GM23338 (cell line): ENCODE measurements at regions not wholly inside any gene's neighbourhood (a gene's known extent, or its start where the extent isn't known, plus 50 kb on each side); places are given as distances from the start of the nearest gene placed in this dataset.

Source experiments
- ATAC-seq: fragments of 200-7000 bp; cut with Tn5 transposase; 3 replicates; pipeline ENCODE4 v1.9.1; 2020
- DNase-seq: peaks from one replicate; pipeline ENCODE4 v3.0.0-alpha.2; 2015; ENCODE audit warnings: low spot score
- H2AFZ ChIP-seq: fragments of 200-600 bp; sonication (generic); 2 replicates; pipeline ENCODE4 v1.8.0; 2016; ENCODE audit warnings: antibody characterized with exemption, mild to moderate bottlenecking, moderate library complexity
- H3F3A ChIP-seq: fragments of 200-600 bp; sonication (generic); replicated peaks from 2 replicates; pipeline ENCODE4 v1.8.0; 2017; ENCODE audit warnings: antibody characterized with exemption, mixed run types, low read depth
- H3K27ac ChIP-seq: fragments of 200-600 bp; sonication (generic); 2 replicates; pipeline ENCODE4 v1.6.1; 2016; ENCODE audit warnings: low read depth
- H3K27me3 ChIP-seq: fragments of 200-600 bp; sonication (generic); 2 replicates; pipeline ENCODE4 v1.8.0; 2016; ENCODE audit warnings: mild to moderate bottlenecking, mixed run types, moderate library complexity; ENCODE audit not compliant: insufficient read depth
- H3K36me3 ChIP-seq: fragments of 200-600 bp; sonication (generic); 2 replicates; pipeline ENCODE4 v1.8.0; 2016; ENCODE audit warnings: mild to moderate bottlenecking; ENCODE audit not compliant: insufficient read depth
- H3K4me1 ChIP-seq: fragments of 200-600 bp; sonication (generic); 2 replicates; pipeline ENCODE4 v1.8.0; 2016; ENCODE audit warnings: mild to moderate bottlenecking, moderate library complexity; ENCODE audit not compliant: insufficient read depth
- H3K4me2 ChIP-seq: fragments of 200-600 bp; sonication (generic); 2 replicates; pipeline ENCODE4 v1.7.1; 2017; ENCODE audit warnings: mixed run types
- H3K4me3 ChIP-seq: fragments of 200-600 bp; sonication (generic); 2 replicates; pipeline ENCODE4 v1.6.1; 2016; ENCODE audit warnings: mixed run types
- H3K79me2 ChIP-seq: fragments of 200-600 bp; sonication (generic); replicated peaks from 2 replicates; pipeline ENCODE4 v1.8.0; 2017; ENCODE audit warnings: mild to moderate bottlenecking; ENCODE audit not compliant: insufficient read depth
- H3K9me2 ChIP-seq: fragments of 200-600 bp; sonication (generic); 2 replicates; pipeline ENCODE4 v1.8.0; 2017; ENCODE audit not compliant: insufficient read depth
- H4K20me1 ChIP-seq: fragments of 200-600 bp; sonication (generic); replicated peaks from 2 replicates; pipeline ENCODE4 v1.8.0; 2017; ENCODE audit warnings: mild to moderate bottlenecking; ENCODE audit not compliant: insufficient read depth
- H3K27ac Mint-ChIP-seq: 2 replicates; pipeline ENCODE4 v1.8.0; 2020; ENCODE audit warnings: inconsistent platforms, mild to moderate bottlenecking, moderate library complexity, mixed read lengths
- H3K27me3 Mint-ChIP-seq: 3 replicates; pipeline ENCODE4 v1.8.0; 2022; ENCODE audit warnings: low read depth, mild to moderate bottlenecking, moderate library complexity, mixed read lengths, inconsistent platforms; ENCODE audit not compliant: insufficient read depth, poor library complexity
- H3K36me3 Mint-ChIP-seq: 3 replicates; pipeline ENCODE4 v1.8.0; 2021; ENCODE audit warnings: low read depth, mild to moderate bottlenecking, inconsistent platforms, moderate library complexity, mixed read lengths
- H3K4me1 Mint-ChIP-seq: 3 replicates; pipeline ENCODE4 v1.8.0; 2020; ENCODE audit warnings: mild to moderate bottlenecking, inconsistent platforms, mixed read lengths
- H3K4me3 Mint-ChIP-seq: 3 replicates; pipeline ENCODE4 v1.8.0; 2021; ENCODE audit warnings: moderate library complexity, mild to moderate bottlenecking, inconsistent platforms, mixed read lengths
- H3K9me3 Mint-ChIP-seq: 3 replicates; pipeline ENCODE4 v1.8.0; 2020; ENCODE audit warnings: moderate library complexity, mild to moderate bottlenecking, inconsistent platforms, mixed read lengths
- CREB1 ChIP-seq: fragments of 250-450 bp; sonication (Bioruptor Pico); IDR thresholded peaks from 2 replicates; pipeline ENCODE4 v1.5.0; 2020; ENCODE audit warnings: low read depth, mild to moderate bottlenecking, moderate library complexity
- EZH2phosphoT487 ChIP-seq: fragments of 200-600 bp; sonication (generic); IDR thresholded peaks from one replicate; pipeline ENCODE4 v1.8.1; 2018; ENCODE audit warnings: antibody characterized with exemption; ENCODE audit not compliant: unreplicated experiment
- JUNB ChIP-seq: IDR thresholded peaks from one replicate; pipeline ENCODE4 v1.6.1; 2016; ENCODE audit warnings: antibody characterized with exemption; ENCODE audit not compliant: unreplicated experiment
- NANOG ChIP-seq: IDR thresholded peaks from 2 replicates; pipeline ENCODE4 v1.6.1; 2016; ENCODE audit warnings: antibody characterized with exemption, borderline replicate concordance
- POLR2AphosphoS5 ChIP-seq: IDR thresholded peaks from 2 replicates; pipeline ENCODE4 v1.6.1; 2016; ENCODE audit warnings: antibody characterized with exemption, low read depth
- STAT1 ChIP-seq: IDR thresholded peaks from one replicate; pipeline ENCODE4 v1.6.1; 2016; ENCODE audit warnings: antibody characterized with exemption; ENCODE audit not compliant: unreplicated experiment
- ZNF114 ChIP-seq: fragments of 250-450 bp; sonication (Bioruptor Pico); IDR thresholded peaks from 2 replicates; pipeline ENCODE4 v1.5.0; 2020; ENCODE audit warnings: mild to moderate bottlenecking, moderate library complexity
- TF ChIP-seq, protein P1 (sequence below): fragments of 250-450 bp; sonication (Bioruptor Pico); IDR thresholded peaks from 2 replicates; pipeline ENCODE4 v1.5.0; 2020; ENCODE audit warnings: mild to moderate bottlenecking, moderate library complexity
- TF ChIP-seq, protein P2 (sequence below): IDR thresholded peaks from 2 replicates; pipeline ENCODE4 v1.6.1; 2016; ENCODE audit warnings: antibody characterized with exemption
- TF ChIP-seq, protein P3 (sequence below): IDR thresholded peaks from one replicate; pipeline ENCODE4 v1.6.1; 2018; ENCODE audit warnings: antibody characterized with exemption; ENCODE audit not compliant: unreplicated experiment

DNA sequence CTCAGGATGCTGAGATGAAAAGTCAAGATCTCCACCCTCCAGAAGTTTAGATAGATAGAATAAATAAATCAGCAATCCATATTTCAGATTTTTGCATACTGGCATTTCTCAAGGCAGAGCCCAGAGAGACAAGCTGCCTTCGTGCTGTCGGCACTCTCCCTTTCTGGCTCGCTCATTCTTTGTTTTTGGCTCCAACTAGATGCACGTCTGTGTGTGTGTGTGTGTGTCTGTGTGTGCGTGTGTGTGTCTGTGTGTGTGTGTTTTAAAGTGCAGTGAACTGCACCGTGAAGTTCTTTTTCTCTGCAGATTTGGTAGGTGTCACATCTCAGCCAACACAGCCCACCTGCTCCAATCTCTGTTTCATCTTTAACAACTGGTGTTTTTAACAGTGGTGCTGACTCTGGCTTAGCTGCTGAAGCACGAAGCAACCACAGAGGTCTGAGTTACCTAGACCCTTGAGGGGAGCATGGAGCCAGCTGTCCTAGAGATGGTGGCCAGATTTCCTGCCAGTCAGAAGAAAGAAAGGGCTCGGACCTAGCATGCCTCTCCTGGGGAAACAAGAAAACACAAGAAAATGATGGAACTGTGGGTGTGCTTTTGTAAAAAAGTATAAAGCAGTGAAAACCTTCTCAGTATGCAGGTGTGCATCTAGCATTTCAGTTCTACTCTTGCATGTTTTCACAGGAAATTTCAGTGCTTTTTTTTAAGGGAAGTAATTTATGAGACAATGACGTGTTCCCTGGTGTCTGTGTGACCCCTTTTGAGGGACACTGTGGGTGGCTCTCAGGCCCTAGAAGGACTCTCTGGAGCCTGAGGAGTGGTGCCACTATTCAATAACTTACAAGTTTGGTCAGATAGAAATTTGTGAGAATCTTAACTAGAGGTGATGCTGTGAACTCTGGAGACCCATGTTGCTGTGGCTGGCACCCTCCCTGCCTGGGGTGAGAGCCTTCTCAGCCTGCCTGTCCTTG, 364.3 kb downstream of the RNF144A start (continued):
- TF ChIP-seq, protein P1, sequence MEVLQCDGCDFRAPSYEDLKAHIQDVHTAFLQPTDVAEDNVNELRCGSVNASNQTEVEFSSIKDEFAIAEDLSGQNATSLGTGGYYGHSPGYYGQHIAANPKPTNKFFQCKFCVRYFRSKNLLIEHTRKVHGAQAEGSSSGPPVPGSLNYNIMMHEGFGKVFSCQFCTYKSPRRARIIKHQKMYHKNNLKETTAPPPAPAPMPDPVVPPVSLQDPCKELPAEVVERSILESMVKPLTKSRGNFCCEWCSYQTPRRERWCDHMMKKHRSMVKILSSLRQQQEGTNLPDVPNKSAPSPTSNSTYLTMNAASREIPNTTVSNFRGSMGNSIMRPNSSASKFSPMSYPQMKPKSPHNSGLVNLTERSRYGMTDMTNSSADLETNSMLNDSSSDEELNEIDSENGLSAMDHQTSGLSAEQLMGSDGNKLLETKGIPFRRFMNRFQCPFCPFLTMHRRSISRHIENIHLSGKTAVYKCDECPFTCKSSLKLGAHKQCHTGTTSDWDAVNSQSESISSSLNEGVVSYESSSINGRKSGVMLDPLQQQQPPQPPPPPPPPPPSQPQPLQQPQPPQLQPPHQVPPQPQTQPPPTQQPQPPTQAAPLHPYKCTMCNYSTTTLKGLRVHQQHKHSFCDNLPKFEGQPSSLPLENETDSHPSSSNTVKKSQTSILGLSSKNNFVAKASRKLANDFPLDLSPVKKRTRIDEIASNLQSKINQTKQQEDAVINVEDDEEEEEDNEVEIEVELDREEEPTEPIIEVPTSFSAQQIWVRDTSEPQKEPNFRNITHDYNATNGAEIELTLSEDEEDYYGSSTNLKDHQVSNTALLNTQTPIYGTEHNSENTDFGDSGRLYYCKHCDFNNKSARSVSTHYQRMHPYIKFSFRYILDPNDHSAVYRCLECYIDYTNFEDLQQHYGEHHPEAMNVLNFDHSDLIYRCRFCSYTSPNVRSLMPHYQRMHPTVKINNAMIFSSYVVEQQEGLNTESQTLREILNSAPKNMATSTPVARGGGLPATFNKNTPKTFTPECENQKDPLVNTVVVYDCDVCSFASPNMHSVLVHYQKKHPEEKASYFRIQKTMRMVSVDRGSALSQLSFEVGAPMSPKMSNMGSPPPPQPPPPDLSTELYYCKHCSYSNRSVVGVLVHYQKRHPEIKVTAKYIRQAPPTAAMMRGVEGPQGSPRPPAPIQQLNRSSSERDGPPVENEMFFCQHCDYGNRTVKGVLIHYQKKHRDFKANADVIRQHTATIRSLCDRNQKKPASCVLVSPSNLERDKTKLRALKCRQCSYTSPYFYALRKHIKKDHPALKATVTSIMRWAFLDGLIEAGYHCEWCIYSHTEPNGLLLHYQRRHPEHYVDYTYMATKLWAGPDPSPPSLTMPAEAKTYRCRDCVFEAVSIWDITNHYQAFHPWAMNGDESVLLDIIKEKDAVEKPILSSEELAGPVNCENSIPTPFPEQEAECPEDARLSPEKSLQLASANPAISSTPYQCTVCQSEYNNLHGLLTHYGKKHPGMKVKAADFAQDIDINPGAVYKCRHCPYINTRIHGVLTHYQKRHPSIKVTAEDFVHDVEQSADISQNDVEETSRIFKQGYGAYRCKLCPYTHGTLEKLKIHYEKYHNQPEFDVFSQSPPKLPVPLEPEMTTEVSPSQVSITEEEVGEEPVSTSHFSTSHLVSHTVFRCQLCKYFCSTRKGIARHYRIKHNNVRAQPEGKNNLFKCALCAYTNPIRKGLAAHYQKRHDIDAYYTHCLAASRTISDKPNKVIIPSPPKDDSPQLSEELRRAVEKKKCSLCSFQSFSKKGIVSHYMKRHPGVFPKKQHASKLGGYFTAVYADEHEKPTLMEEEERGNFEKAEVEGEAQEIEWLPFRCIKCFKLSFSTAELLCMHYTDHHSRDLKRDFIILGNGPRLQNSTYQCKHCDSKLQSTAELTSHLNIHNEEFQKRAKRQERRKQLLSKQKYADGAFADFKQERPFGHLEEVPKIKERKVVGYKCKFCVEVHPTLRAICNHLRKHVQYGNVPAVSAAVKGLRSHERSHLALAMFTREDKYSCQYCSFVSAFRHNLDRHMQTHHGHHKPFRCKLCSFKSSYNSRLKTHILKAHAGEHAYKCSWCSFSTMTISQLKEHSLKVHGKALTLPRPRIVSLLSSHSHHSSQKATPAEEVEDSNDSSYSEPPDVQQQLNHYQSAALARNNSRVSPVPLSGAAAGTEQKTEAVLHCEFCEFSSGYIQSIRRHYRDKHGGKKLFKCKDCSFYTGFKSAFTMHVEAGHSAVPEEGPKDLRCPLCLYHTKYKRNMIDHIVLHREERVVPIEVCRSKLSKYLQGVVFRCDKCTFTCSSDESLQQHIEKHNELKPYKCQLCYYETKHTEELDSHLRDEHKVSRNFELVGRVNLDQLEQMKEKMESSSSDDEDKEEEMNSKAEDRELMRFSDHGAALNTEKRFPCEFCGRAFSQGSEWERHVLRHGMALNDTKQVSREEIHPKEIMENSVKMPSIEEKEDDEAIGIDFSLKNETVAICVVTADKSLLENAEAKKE (CRISPR knock-in tag), result no peak
- TF ChIP-seq, protein P2, sequence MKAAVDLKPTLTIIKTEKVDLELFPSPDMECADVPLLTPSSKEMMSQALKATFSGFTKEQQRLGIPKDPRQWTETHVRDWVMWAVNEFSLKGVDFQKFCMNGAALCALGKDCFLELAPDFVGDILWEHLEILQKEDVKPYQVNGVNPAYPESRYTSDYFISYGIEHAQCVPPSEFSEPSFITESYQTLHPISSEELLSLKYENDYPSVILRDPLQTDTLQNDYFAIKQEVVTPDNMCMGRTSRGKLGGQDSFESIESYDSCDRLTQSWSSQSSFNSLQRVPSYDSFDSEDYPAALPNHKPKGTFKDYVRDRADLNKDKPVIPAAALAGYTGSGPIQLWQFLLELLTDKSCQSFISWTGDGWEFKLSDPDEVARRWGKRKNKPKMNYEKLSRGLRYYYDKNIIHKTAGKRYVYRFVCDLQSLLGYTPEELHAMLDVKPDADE, result no peak

DNA sequence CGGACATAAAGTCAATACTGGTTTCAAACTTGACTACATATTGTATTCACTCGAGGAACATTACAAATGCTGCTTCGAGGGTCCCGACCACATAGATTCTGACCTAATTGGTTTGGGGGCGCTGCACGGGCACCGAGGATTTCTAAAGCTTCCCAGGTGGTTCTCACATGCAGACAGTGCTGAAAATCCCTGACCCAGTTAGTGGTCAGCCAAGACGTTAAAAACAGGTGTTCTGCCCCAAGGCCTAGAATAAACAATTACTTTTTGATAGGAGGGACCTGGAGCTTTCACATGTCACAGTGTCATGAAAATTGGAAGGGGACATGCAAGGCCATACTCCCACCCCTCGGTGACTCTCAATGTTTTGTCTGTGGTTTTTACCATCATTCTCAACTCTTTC, 368.9 kb downstream of the RNF144A start:
- H3K9me3 Mint-ChIP-seq, result no peaks in the 10 kb centered on the region
- ATAC-seq, result no peak
- no peak for TF ChIP-seq NANOG
- TF ChIP-seq ZNF114 (CRISPR knock-in tag), result no peak
- TF ChIP-seq JUNB, result no peak
- no peak for TF ChIP-seq POLR2AphosphoS5
- no peak for TF ChIP-seq EZH2phosphoT487
- TF ChIP-seq, protein P3, sequence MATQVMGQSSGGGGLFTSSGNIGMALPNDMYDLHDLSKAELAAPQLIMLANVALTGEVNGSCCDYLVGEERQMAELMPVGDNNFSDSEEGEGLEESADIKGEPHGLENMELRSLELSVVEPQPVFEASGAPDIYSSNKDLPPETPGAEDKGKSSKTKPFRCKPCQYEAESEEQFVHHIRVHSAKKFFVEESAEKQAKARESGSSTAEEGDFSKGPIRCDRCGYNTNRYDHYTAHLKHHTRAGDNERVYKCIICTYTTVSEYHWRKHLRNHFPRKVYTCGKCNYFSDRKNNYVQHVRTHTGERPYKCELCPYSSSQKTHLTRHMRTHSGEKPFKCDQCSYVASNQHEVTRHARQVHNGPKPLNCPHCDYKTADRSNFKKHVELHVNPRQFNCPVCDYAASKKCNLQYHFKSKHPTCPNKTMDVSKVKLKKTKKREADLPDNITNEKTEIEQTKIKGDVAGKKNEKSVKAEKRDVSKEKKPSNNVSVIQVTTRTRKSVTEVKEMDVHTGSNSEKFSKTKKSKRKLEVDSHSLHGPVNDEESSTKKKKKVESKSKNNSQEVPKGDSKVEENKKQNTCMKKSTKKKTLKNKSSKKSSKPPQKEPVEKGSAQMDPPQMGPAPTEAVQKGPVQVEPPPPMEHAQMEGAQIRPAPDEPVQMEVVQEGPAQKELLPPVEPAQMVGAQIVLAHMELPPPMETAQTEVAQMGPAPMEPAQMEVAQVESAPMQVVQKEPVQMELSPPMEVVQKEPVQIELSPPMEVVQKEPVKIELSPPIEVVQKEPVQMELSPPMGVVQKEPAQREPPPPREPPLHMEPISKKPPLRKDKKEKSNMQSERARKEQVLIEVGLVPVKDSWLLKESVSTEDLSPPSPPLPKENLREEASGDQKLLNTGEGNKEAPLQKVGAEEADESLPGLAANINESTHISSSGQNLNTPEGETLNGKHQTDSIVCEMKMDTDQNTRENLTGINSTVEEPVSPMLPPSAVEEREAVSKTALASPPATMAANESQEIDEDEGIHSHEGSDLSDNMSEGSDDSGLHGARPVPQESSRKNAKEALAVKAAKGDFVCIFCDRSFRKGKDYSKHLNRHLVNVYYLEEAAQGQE, result no peak
- no peak for TF ChIP-seq STAT1
- no peak for TF ChIP-seq CREB1 (CRISPR knock-in tag)

More for the DNA sequence above, 368.9 kb downstream of the RNF144A start:
- H3K36me3 Mint-ChIP-seq, result no peaks in the 10 kb centered on the region
- Histone ChIP-seq H3K9me2 (peaks cover 25% of the 10 kb centered on the region), H2AFZ (no peak overlapping the region), H3K27me3 (no peaks in the 10 kb centered on the region), H3K4me3 (no peak overlapping the region), H3K4me1 (no peaks in the 10 kb centered on the region), H3K27ac (no peak overlapping the region), H3K36me3 (no peaks in the 10 kb centered on the region), H3K79me2 (no peaks in the 10 kb centered on the region), H3F3A (no peaks in the 10 kb centered on the region), H4K20me1 (no peaks in the 10 kb centered on the region), H3K4me2 (no peak overlapping the region)
- DNase-seq, result no peak
- no peak overlapping the region for H3K4me3 Mint-ChIP-seq
- peaks cover 16% of the 10 kb centered on the region for H3K4me1 Mint-ChIP-seq
- H3K27me3 Mint-ChIP-seq, result peaks cover 3% of the 10 kb centered on the region
- H3K27ac Mint-ChIP-seq, result no peak overlapping the region
